ENCODE measurements at regions not wholly inside any gene's neighbourhood (a gene's known extent, or its start where the extent isn't known, plus 50 kb on each side); places are given as distances from the start of the nearest gene placed in this dataset.

DNA sequence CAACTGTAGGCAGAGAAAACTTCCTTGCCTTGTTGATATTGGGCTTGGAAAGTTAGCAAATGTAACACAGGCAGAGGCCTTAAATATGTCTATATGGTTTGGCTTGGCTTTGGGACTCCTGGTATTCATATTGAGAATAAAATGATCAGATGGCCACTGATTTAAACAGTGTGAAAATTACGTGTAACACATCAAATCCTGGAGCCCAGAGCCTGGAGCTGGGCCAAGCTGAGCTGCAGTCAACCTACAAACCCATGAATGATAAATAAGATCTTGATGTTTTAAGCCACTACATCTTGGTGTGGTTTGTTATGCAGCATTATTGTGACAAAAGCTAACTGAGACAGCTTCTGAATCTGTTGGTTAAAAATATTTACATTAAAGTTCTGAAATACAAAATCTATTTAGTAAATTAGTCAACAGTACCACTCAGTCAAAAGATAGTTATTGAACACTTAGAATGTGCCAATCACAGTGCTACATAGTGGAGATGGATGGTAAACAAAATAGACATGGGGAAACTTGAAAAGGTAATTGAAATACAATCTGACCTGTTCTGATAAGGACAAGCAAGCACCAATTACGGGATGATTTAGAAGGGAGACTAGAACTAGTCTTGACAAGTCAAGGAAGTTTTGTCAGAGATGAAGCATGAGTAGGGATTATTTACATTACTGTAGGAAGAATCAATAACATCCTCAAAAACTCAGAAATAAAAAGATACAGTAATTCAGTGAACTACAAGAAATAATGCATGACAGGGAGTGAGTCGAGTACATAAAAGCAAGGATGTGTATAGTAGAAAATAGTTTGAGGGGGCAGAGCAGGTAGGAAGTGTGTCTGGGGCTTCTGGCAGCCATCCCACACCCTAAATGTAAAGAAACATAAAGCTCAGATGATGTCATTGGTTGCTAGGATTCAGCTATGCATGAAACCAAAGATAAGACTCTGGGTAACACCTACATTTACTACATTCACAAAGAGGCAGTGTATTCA is 157.7 kb downstream of the HNMT start:
- no peaks in the 10 kb centered on the region for H3K36me3 Mint-ChIP-seq (ENCODE audit: low read depth)
- no peaks in the 10 kb centered on the region for H3K4me1 Mint-ChIP-seq
- H3K27me3 Mint-ChIP-seq = no peaks in the 10 kb centered on the region
- H3K27ac Mint-ChIP-seq = no peak overlapping the region
- ATAC-seq (replicated peaks) = no peak
- H3K4me3 Mint-ChIP-seq = no peak overlapping the region
- no peaks in the 10 kb centered on the region for H3K9me3 Mint-ChIP-seq

DNA sequence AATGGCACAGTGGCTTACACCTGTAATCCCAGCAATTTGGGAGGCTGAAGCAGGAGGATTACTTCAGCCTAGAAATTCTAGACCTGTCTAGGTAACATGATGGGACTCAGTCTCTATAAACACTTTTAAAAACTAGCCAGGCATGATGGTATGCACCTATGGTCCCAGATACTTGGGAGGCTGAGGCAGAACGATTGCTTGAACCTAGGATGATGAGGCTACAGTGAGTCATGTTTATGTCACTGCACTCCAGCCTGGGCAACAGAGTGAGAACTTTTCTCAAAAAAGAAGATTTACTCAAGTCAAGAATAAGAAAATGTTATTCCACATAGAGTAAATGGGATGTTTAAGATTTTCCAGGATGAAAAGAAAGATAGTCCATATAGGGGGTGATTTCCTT is 158.6 kb downstream of the HNMT start:
- H3K9me3 Mint-ChIP-seq = no peaks in the 10 kb centered on the region
- no peak overlapping the region for H3K27ac Mint-ChIP-seq
- no peaks in the 10 kb centered on the region for H3K27me3 Mint-ChIP-seq
- H3K4me3 Mint-ChIP-seq = no peak overlapping the region
- no peaks in the 10 kb centered on the region for H3K4me1 Mint-ChIP-seq
- H3K36me3 Mint-ChIP-seq (ENCODE audit: low read depth) = no peaks in the 10 kb centered on the region
- no peak for ATAC-seq (replicated peaks)

DNA sequence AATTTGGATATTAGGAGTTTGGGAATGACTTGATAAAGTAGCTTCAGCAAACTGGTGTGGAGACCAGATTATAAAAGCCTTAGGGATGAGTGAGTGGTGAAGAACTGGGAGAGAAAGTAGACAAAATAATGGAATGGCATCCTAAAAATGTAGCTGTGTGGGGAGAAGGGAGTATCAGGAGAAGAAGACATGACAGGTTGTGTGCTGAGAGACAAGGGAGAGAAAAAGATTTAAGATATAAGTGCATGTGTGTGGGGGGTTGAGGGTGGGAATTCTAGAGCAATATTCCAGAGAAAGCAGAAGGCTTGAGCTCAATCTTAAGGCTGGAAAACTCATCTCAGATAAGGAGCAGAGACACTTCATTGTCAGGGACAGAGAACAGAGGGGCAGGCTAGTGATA is 159.5 kb downstream of the HNMT start:
- Mint-ChIP-seq H3K27ac (no peak overlapping the region), H3K27me3 (peaks cover 3% of the 10 kb centered on the region), H3K4me3 (no peak overlapping the region), H3K4me1 (no peaks in the 10 kb centered on the region), H3K9me3 (peaks cover 3% of the 10 kb centered on the region), H3K36me3 (ENCODE audit: low read depth) (no peaks in the 10 kb centered on the region)
- no peak for ATAC-seq (replicated peaks)

DNA sequence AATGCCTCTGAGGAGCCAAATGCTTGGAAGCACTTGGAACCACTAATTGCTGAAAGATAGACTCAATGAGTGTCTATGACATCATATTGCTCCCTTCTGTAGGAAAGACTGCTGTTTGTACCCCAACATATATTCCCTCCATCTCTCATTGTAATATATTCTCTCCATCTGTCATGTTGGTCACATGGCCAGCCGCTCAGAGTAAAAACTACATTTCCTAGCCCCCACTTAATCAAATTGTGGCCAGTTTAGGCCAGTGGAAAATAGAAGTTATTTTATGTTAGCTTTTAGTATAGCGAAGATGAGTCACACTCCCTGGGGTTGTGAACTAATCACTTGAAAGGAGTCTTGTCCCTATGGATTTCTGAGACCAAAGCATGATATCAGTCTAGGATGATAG is 160.2 kb downstream of the HNMT start:
- H3K36me3 Mint-ChIP-seq (ENCODE audit: low read depth) = no peaks in the 10 kb centered on the region
- no peak overlapping the region for H3K4me3 Mint-ChIP-seq
- peaks cover 5% of the 10 kb centered on the region for H3K27me3 Mint-ChIP-seq
- H3K4me1 Mint-ChIP-seq = no peaks in the 10 kb centered on the region
- ATAC-seq (replicated peaks) = no peak
- peaks cover 5% of the 10 kb centered on the region for H3K9me3 Mint-ChIP-seq
- no peak overlapping the region for H3K27ac Mint-ChIP-seq

DNA sequence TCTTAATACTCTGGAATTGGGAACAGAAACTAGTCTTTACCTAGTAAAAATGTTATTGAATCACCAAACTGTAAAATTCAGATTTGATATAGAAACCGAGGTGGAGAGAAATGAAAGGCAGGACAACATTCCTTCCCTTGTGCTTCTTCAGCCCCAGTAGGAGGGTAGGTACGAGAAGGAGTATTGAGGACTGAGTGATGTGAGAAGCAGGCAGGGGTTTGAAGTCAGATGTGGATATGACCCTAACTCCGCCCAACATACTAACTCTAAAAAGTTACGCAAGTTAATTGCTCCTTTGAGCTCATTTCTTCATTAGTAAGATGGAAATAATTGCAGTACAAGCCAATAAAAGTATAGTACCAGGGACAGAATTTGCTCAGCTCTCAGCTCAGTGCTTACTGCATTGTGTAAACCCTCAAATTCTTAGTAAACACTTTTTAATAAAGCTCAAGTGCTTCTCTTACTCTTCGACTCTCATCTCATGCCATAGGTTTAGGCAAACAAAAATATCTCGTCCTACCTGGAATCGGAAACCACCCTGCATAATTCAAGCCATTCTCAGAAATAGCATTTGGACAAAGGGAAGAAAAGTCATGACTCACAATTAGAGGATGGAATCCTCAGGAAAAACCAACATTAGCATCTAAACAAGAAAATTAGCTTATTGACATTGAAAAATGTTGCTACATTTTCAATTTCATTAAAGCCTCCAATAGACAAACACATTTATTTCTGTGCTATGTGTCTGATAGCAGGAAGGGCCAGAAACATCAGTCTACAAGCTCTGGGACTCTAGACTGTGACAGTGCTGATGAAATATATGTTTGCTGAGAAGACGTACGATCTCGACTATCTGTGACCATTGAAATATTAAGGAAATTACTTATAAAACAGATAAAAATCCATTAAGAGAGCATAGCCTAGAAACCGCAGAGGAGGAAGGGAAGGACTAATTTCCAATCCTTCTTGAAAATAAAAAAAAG is 161.3 kb downstream of the HNMT start:
- no peak for ATAC-seq (replicated peaks)
- Mint-ChIP-seq H3K36me3 (ENCODE audit: low read depth) (no peaks in the 10 kb centered on the region), H3K27ac (no peak overlapping the region), H3K4me1 (no peaks in the 10 kb centered on the region), H3K27me3 (peaks cover 5% of the 10 kb centered on the region), H3K9me3 (peaks cover 5% of the 10 kb centered on the region), H3K4me3 (no peak overlapping the region)

DNA sequence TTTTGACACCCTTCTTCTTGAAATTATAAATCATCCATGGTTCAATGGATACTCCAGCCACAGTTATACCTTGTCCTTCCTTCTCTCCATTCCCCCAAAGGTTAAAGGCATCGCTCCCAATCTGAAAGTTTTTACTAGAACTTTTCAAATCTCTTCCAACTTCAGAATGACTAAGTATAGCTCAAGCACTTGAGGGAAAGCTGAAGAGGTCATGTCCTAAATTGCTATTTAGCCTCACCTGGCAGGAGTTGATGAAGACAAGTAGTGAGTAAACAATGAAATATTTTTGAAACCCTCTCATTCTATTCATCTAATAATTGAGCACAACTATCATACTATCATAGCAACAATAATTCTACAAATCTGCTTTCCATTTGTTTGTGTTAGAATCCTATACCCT is 167.8 kb downstream of the HNMT start:
- H3K9me3 Mint-ChIP-seq = peaks cover 5% of the 10 kb centered on the region
- peaks cover 5% of the 10 kb centered on the region for H3K27me3 Mint-ChIP-seq
- no peak for ATAC-seq (replicated peaks)
- no peaks in the 10 kb centered on the region for H3K4me1 Mint-ChIP-seq
- H3K4me3 Mint-ChIP-seq = no peak overlapping the region
- H3K36me3 Mint-ChIP-seq (ENCODE audit: low read depth) = no peaks in the 10 kb centered on the region
- no peak overlapping the region for H3K27ac Mint-ChIP-seq

DNA sequence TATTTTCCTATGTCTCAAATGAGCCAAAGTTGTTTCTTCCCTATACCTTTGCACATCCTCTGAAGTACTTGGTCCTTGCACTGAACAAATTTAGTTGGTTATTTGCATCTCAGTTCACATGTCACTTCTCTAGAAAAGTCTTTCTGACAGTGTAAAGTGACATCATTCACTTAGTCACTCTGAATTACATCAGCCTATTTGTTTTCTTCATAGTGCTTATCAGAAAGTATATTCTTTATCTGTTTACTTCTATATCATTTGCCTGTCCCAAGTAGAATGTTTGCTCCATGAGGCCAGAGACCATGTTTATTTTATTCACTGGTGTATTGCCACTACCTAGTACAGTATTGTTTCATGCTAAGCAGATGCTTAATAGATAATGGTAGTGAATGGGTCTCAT is 173.7 kb downstream of the HNMT start:
- H3K36me3 Mint-ChIP-seq (ENCODE audit: low read depth) = no peaks in the 10 kb centered on the region
- ATAC-seq (replicated peaks) = no peak
- H3K27ac Mint-ChIP-seq = no peak overlapping the region
- no peaks in the 10 kb centered on the region for H3K27me3 Mint-ChIP-seq
- H3K4me1 Mint-ChIP-seq = no peaks in the 10 kb centered on the region
- H3K4me3 Mint-ChIP-seq = no peak overlapping the region
- H3K9me3 Mint-ChIP-seq = peaks cover under 1% of the 10 kb centered on the region

DNA sequence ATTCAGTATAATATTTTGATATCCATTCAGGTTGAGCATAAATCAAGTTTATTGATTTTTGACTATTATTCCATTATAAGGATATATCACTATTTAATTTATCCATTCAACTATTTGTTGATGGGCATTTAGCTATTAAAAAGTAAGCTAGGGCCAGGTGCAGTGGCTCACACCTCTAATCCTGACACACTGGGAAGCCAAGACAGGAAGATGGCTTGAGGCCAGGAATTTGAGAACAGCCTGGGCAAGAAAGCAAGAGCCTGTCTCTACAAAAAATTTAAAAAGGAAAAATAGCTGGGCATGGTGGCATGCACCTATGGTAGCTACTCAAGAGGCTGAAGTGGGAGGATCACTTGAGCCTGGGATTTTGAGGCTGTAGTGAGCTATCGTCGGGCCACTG is 183.5 kb downstream of the HNMT start:
- no peaks in the 10 kb centered on the region for H3K36me3 Mint-ChIP-seq (ENCODE audit: low read depth)
- peaks cover 11% of the 10 kb centered on the region for H3K9me3 Mint-ChIP-seq
- H3K27me3 Mint-ChIP-seq = no peaks in the 10 kb centered on the region
- no peak for ATAC-seq (replicated peaks)
- no peak overlapping the region for H3K27ac Mint-ChIP-seq
- no peaks in the 10 kb centered on the region for H3K4me1 Mint-ChIP-seq
- no peak overlapping the region for H3K4me3 Mint-ChIP-seq

DNA sequence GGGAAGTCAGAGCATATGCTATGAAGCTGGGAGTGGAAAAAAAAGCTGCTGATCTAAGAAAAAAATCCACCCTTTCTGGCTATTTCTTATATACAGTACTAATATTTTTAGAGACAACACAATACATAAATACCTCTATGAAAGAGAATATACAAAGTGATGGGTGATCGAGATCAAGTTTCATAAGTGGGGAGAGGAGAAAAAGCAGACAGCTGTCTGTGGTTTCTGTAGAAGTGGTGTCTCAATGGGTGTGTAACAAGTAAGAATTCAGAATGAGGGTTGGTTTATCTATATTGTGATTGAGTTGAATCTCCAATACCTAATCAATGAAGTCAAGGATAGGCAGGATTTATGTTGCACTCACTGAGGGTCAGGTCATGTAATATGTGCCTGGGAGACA is 191.0 kb downstream of the HNMT start:
- Mint-ChIP-seq H3K9me3 (peaks cover 3% of the 10 kb centered on the region), H3K36me3 (ENCODE audit: low read depth) (no peaks in the 10 kb centered on the region), H3K27ac (no peak overlapping the region), H3K4me3 (no peak overlapping the region), H3K27me3 (peaks cover 4% of the 10 kb centered on the region), H3K4me1 (no peaks in the 10 kb centered on the region)
- ATAC-seq (replicated peaks) = no peak

DNA sequence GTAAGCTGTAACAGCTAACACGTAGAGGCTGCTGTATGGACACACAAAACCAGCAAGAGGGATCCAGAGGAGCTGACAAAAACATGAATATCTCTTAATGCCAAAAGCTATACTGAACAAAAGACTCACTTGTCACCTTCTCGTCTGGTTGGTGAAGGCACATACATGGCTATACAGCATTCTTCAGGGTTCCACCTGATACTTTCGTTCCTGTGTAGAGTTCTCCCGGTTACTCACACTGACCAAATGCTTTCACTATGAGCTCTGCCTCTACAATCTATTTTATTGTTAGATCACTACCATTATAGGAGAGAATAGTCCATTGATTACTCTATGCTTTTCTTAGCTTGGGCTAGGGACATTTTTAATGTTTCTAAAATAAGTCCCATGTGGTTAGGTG is 193.1 kb downstream of the HNMT start:
- Mint-ChIP-seq H3K27ac (no peak overlapping the region), H3K4me1 (no peaks in the 10 kb centered on the region), H3K4me3 (no peak overlapping the region), H3K27me3 (peaks cover 4% of the 10 kb centered on the region), H3K36me3 (ENCODE audit: low read depth) (no peaks in the 10 kb centered on the region), H3K9me3 (peaks cover under 1% of the 10 kb centered on the region)
- ATAC-seq (replicated peaks) = no peak

DNA sequence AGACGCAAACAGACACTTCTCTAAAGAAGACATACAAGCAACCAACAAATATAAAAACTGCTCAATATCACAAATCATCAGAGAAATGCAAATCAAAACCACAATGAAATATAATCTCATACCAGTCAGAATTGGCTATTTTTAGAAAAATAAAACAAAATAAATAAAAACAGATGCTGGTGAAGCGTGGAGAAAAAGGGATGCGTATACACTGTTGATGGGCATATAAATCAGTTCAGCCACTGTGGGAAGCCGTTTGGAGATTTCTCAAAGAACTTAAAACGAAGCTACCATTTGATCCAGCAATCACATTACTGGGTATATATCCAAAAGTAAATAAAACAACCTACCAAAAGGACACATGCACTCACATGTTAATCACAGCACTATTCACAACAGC is 206.2 kb downstream of the HNMT start:
- ATAC-seq (replicated peaks) = no peak
- no peak overlapping the region for H3K27ac Mint-ChIP-seq
- H3K27me3 Mint-ChIP-seq = no peaks in the 10 kb centered on the region
- no peaks in the 10 kb centered on the region for H3K36me3 Mint-ChIP-seq (ENCODE audit: low read depth)
- H3K4me3 Mint-ChIP-seq = no peak overlapping the region
- H3K4me1 Mint-ChIP-seq = no peaks in the 10 kb centered on the region
- H3K9me3 Mint-ChIP-seq = peaks cover 13% of the 10 kb centered on the region

DNA sequence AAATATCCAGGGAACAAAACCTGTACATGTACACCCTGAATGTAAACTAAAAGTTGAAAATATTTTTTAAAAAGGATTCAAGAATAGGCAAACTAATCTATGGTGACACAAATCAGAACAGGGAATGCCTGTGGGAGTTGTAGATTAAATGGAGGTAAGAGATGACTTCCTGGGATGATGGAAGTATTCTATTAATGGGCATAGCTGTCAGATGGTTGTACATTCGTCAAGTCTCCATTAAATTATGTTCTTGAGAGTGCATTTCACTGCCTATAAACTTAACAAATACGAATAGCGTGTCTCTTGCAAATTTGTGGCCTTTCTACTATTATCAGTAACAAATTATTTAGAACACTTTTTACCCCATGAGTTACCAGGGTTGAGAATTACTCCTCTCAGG is 207.0 kb downstream of the HNMT start:
- H3K36me3 Mint-ChIP-seq (ENCODE audit: low read depth) = no peaks in the 10 kb centered on the region
- peaks cover 13% of the 10 kb centered on the region for H3K9me3 Mint-ChIP-seq
- H3K4me1 Mint-ChIP-seq = no peaks in the 10 kb centered on the region
- no peak for ATAC-seq (replicated peaks)
- H3K27me3 Mint-ChIP-seq = no peaks in the 10 kb centered on the region
- no peak overlapping the region for H3K27ac Mint-ChIP-seq
- no peak overlapping the region for H3K4me3 Mint-ChIP-seq

DNA sequence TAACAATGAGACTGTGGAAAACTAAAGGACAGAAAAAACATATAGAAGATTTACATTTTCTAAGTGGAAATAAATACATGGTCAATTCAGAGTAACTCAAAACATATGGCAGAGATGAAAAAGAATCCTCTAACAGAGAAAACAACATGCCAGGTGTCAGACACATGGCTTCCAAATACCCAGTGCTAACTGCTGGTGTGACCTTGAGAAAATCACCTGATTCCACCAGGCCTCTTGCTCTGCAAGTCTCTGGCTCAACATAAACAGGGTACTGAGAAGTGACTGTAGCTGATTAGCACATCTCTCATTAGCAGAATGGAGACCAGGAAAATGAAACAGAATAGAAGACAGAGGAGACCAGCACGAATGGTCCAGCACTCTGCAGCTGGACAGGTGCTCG is 210.8 kb downstream of the HNMT start:
- H3K27me3 Mint-ChIP-seq = no peaks in the 10 kb centered on the region
- peaks cover 3% of the 10 kb centered on the region for H3K9me3 Mint-ChIP-seq
- H3K4me1 Mint-ChIP-seq = no peaks in the 10 kb centered on the region
- no peak for ATAC-seq (replicated peaks)
- H3K4me3 Mint-ChIP-seq = no peak overlapping the region
- H3K27ac Mint-ChIP-seq = no peak overlapping the region
- H3K36me3 Mint-ChIP-seq (ENCODE audit: low read depth) = no peaks in the 10 kb centered on the region

DNA sequence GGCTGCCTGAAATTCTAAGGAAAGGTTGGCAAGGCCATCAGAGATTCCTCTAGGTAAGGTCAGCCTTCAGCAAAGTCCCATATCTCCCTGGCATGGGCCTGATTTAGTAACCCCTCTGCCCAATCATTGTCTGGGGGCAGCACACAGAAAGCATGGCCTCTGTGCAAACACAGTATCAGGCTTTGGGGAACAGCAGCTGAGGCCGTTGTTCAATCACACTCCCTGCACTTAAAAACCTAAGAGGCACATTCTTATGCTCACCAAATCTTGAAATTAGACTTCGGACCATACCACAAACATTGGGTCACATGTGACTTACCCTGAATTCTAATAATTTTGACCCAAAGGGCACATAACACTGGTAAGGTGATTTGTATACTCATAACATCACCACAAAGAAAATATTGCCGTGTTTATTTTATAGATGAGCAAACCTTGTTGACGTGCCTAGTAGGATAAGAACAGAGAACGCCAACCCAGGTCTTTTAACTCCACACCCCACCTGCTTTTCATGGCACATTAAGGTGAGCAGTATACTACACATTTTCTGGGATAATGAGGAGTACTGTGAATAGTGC is 212.7 kb downstream of the HNMT start:
- Mint-ChIP-seq H3K36me3 (ENCODE audit: low read depth) (no peaks in the 10 kb centered on the region), H3K9me3 (peaks cover 3% of the 10 kb centered on the region), H3K27ac (no peak overlapping the region), H3K27me3 (no peaks in the 10 kb centered on the region), H3K4me1 (no peaks in the 10 kb centered on the region), H3K4me3 (no peak overlapping the region)
- ATAC-seq (replicated peaks) = no peak

Data from activated T-helper 17 cell treated with anti-CD3 and anti-CD28 coated beads, Interleukin-2, amount 50 U/mL, for 72 hours (primary cell).